ENCODE measurements at regions not wholly inside any gene's neighbourhood (a gene's known extent, or its start where the extent isn't known, plus 50 kb on each side); places are given as distances from the start of the nearest gene placed in this dataset.

GRCh38 chr3:193874997-193875593 is 260.9 kb upstream of the HES1 start:
- TF ChIP-seq POLR2AphosphoS5 (IDR thresholded peaks at IDR 0.05) (no peak), CTCF (IDR thresholded peaks at IDR 0.05 in 8 of 11, conservative IDR thresholded peaks at IDR 0.05 in 3 of 11) (no peak)
